H9 (cell line): ENCODE measurements at regions not wholly inside any gene's neighbourhood (a gene's known extent, or its start where the extent isn't known, plus 50 kb on each side); places are given as distances from the start of the nearest gene placed in this dataset.

Experiments
- DNase-seq: peaks from one replicate; pipeline ENCODE4 v3.0.0-alpha.2; 2017
- H2AFZ ChIP-seq: one replicate; pipeline ENCODE4 v1.6.1; 2013; ENCODE audit warnings: mild to moderate bottlenecking, low read length, control low read depth, moderate library complexity
- H2AK5ac ChIP-seq: 2 replicates; pipeline ENCODE4 v1.6.1; 2013; ENCODE audit warnings: low read length, control low read depth, mixed read lengths; ENCODE audit not compliant: insufficient read length
- H2BK120ac ChIP-seq: one replicate; pipeline ENCODE4 v1.6.1; 2013; ENCODE audit warnings: low read depth, mild to moderate bottlenecking, low read length, control low read depth, inconsistent platforms; ENCODE audit not compliant: poor library complexity, severe bottlenecking
- H2BK12ac ChIP-seq: 2 replicates; pipeline ENCODE4 v1.6.1; 2013; ENCODE audit warnings: low read length, control low read depth, mixed read lengths, low read depth; ENCODE audit not compliant: insufficient read length
- H2BK15ac ChIP-seq: 2 replicates; pipeline ENCODE4 v1.6.1; 2013; ENCODE audit warnings: low read depth, low read length, control low read depth
- H2BK20ac ChIP-seq: one replicate; pipeline ENCODE4 v1.6.1; 2013; ENCODE audit warnings: low read depth, mild to moderate bottlenecking, low read length, control low read depth, inconsistent platforms; ENCODE audit not compliant: poor library complexity, severe bottlenecking
- H2BK5ac ChIP-seq: 2 replicates; pipeline ENCODE4 v1.6.1; 2013; ENCODE audit warnings: low read length, control low read depth, mixed read lengths; ENCODE audit not compliant: insufficient read length
- H3K14ac ChIP-seq: 2 replicates; pipeline ENCODE4 v1.6.1; 2013; ENCODE audit warnings: low read length, control low read depth; ENCODE audit not compliant: insufficient read depth
- H3K18ac ChIP-seq: 2 replicates; pipeline ENCODE4 v1.6.1; 2013; ENCODE audit warnings: low read depth, mild to moderate bottlenecking, mixed read lengths, low read length, control low read depth; ENCODE audit not compliant: insufficient read length
- H3K23ac ChIP-seq: 2 replicates; pipeline ENCODE4 v1.6.1; 2013; ENCODE audit warnings: low read length, control low read depth, mixed read lengths, low read depth; ENCODE audit not compliant: insufficient read length
- H3K23me2 ChIP-seq: 2 replicates; pipeline ENCODE4 v1.6.1; 2013; ENCODE audit warnings: low read depth, mild to moderate bottlenecking, mixed read lengths, low read length, control low read depth; ENCODE audit not compliant: insufficient read length, poor library complexity, severe bottlenecking
- H3K27ac ChIP-seq: 2 replicates; pipeline ENCODE4 v1.5.1; 2013; ENCODE audit warnings: low read length, control low read depth, mixed read lengths, low read depth; ENCODE audit not compliant: insufficient read length
- H3K27me3 ChIP-seq: 2 replicates; pipeline ENCODE4 v1.6.1; 2013; ENCODE audit warnings: low read length, control low read depth, inconsistent platforms; ENCODE audit not compliant: insufficient read depth
- H3K4ac ChIP-seq: 2 replicates; pipeline ENCODE4 v1.6.1; 2013; ENCODE audit warnings: low read depth, mild to moderate bottlenecking, control low read depth, inconsistent platforms, low read length, moderate library complexity
- H3K4me1 ChIP-seq: 2 replicates; pipeline ENCODE4 v1.6.1; 2013; ENCODE audit warnings: low read length, control low read depth, inconsistent platforms; ENCODE audit not compliant: insufficient read depth
- H3K4me2 ChIP-seq: 2 replicates; pipeline ENCODE4 v1.6.1; 2013; ENCODE audit warnings: low read length, control low read depth, mixed read lengths; ENCODE audit not compliant: insufficient read length, insufficient read depth
- H3K56ac ChIP-seq: 2 replicates; pipeline ENCODE4 v1.6.1; 2013; ENCODE audit warnings: low read depth, mild to moderate bottlenecking, mixed read lengths, low read length, control low read depth; ENCODE audit not compliant: insufficient read length
- H3K79me1 ChIP-seq: 2 replicates; pipeline ENCODE4 v1.6.1; 2013; ENCODE audit warnings: low read depth, mild to moderate bottlenecking, moderate library complexity, low read length, control low read depth, inconsistent platforms; ENCODE audit not compliant: insufficient read depth, poor library complexity, severe bottlenecking
- H3K79me2 ChIP-seq: 2 replicates; pipeline ENCODE4 v1.6.1; 2013; ENCODE audit warnings: low read length, control low read depth, inconsistent platforms; ENCODE audit not compliant: insufficient read depth
- H3K9ac ChIP-seq: 2 replicates; pipeline ENCODE4 v1.6.1; 2013; ENCODE audit warnings: low read length, control low read depth, mixed read lengths; ENCODE audit not compliant: insufficient read length; ENCODE audit errors: extremely low read depth
- H3K9me3 ChIP-seq: one replicate; pipeline ENCODE4 v1.6.1; 2013; ENCODE audit warnings: low read depth, low read length, inconsistent platforms; ENCODE audit not compliant: control insufficient read depth
- H3T11ph ChIP-seq: one replicate; pipeline ENCODE4 v1.6.1; 2013; ENCODE audit warnings: mild to moderate bottlenecking, low read length, control low read depth, inconsistent platforms
- H4K20me1 ChIP-seq: one replicate; pipeline ENCODE4 v1.6.1; 2013; ENCODE audit not compliant: control insufficient read depth, insufficient read length, insufficient read depth
- H4K5ac ChIP-seq: 2 replicates; pipeline ENCODE4 v1.6.1; 2013; ENCODE audit warnings: low read depth, mild to moderate bottlenecking, mixed read lengths, low read length, control low read depth; ENCODE audit not compliant: insufficient read length
- H4K8ac ChIP-seq: replicated peaks from 2 replicates; pipeline ENCODE4 v1.6.1; 2013; ENCODE audit warnings: low read length, control low read depth, mixed read lengths, low read depth; ENCODE audit not compliant: insufficient read length
- H4K91ac ChIP-seq: 2 replicates; pipeline ENCODE4 v1.6.1; 2013; ENCODE audit warnings: low read depth, mild to moderate bottlenecking, moderate library complexity, mixed read lengths, low read length, control low read depth; ENCODE audit not compliant: insufficient read length
- H3K27ac Mint-ChIP-seq, 3 experiments: 2 replicates in 2 of 3; 3 replicates in 1 of 3; pipeline ENCODE4 v1.8.0; 2020 to 2021; ENCODE audit warnings: mixed read lengths in 3 of 3, mild to moderate bottlenecking in 1 of 3, moderate library complexity in 1 of 3
- H3K27me3 Mint-ChIP-seq: 2 replicates; pipeline ENCODE4 v1.8.0; 2021; ENCODE audit warnings: low read depth, mild to moderate bottlenecking, moderate library complexity, mixed read lengths
- H3K36me3 Mint-ChIP-seq, 3 experiments: 2 replicates in 2 of 3; 3 replicates in 1 of 3; pipeline ENCODE4 v1.8.0; 2020 to 2021; ENCODE audit warnings: low read depth in 3 of 3, mixed read lengths in 3 of 3; ENCODE audit not compliant: insufficient read depth in 1 of 3
- H3K4me1 Mint-ChIP-seq, 2 experiments: 2 replicates each; pipeline ENCODE4 v1.8.0; 2020; ENCODE audit warnings: mixed read lengths in 2 of 2
- H3K4me3 Mint-ChIP-seq, 2 experiments: 2 replicates in 1 of 2; 3 replicates in 1 of 2; pipeline ENCODE4 v1.8.0; 2020 to 2021; ENCODE audit warnings: mild to moderate bottlenecking in 2 of 2, mixed read lengths in 2 of 2, moderate library complexity in 1 of 2
- H3K9me3 Mint-ChIP-seq, 2 experiments: 2 replicates in 1 of 2; 3 replicates in 1 of 2; pipeline ENCODE4 v1.8.0; 2020; ENCODE audit warnings: mild to moderate bottlenecking in 2 of 2, mixed read lengths in 2 of 2, moderate library complexity in 1 of 2
- CTCF ChIP-seq: fragments of 200-600 bp; sonication (generic); conservative IDR thresholded peaks from 3 replicates; pipeline ENCODE4 v1.8.0; 2021; ENCODE audit warnings: antibody characterized with exemption, mild to moderate bottlenecking
- WGBS: extraction: QIAGEN DNeasy Blood & Tissue Kit; methylation state at CpG from one replicate; pipeline ENCODE4 v1.1.7; 2013; ENCODE audit warnings: missing lambda C conversion rate, low lambda C conversion rate, mixed read lengths; ENCODE audit not compliant: insufficient read length; ENCODE audit errors: extremely low coverage; 5-methylcytosine and 5-hydroxymethylcytosine counted together

GRCh38 chr16:65178151-65178550, 56.3 kb upstream of the CDH11 start:
- no peak overlapping the region for H3K27ac Mint-ChIP-seq
- H3K79me2 ChIP-seq: no peaks in the 10 kb centered on the region

More at GRCh38 chr16:65178151-65178550, 56.3 kb upstream of the CDH11 start:
- Histone ChIP-seq H2AFZ (no peak overlapping the region), H2BK120ac (no peak overlapping the region), H3K27ac (no peak overlapping the region), H4K91ac (no peak overlapping the region), H3K4me2 (no peak overlapping the region), H3K27me3 (no peaks in the 10 kb centered on the region), H4K8ac (no peak overlapping the region), H3K79me1 (no peaks in the 10 kb centered on the region), H4K20me1 (no peaks in the 10 kb centered on the region), H2BK12ac (no peak overlapping the region), H4K5ac (no peak overlapping the region), H3K56ac (no peak overlapping the region), H3K23me2 (no peaks in the 10 kb centered on the region), H2BK20ac (no peak overlapping the region), H3K23ac (no peak overlapping the region), H3K14ac (no peak overlapping the region), H3K9ac (no peak overlapping the region), H3K4ac (no peak overlapping the region), H3K4me1 (no peaks in the 10 kb centered on the region), H3K9me3 (no peaks in the 10 kb centered on the region), H3T11ph (no peak overlapping the region), H2AK5ac (no peak overlapping the region), H2BK15ac (no peak overlapping the region), H2BK5ac (no peak overlapping the region), H3K18ac (no peak overlapping the region)
- Mint-ChIP-seq H3K4me1 (peaks cover 6% of the 10 kb centered on the region in 2 experiments), H3K27me3 (no peaks in the 10 kb centered on the region; the same call in 1 of the 2 replicates), H3K9me3 (no peaks in the 10 kb centered on the region), H3K4me3 (no peak overlapping the region), H3K36me3 (no peaks in the 10 kb centered on the region)
- DNase-seq: no peak
- no peak for TF ChIP-seq CTCF
- no CpG with 5 or more reads among the region's 4 CpGs for WGBS
